Mammary epithelial cell (primary cell): ENCODE measurements at regions not wholly inside any gene's neighbourhood (a gene's known extent, or its start where the extent isn't known, plus 50 kb on each side); places are given as distances from the start of the nearest gene placed in this dataset.

Experiments
- EZH2 ChIP-seq: IDR thresholded peaks from 2 replicates; pipeline ENCODE4 v1.6.1; 2012; ENCODE audit warnings: low read length, inconsistent platforms, borderline replicate concordance
- TF ChIP-seq, protein P1 (sequence below), 2 donors: IDR thresholded peaks in 1 of 2; conservative IDR thresholded peaks in 1 of 2; 2 replicates each; pipeline ENCODE4 v1.5.1; 2011 to 2012; ENCODE audit warnings: inconsistent platforms in 2 of 2, low read length in 2 of 2, mild to moderate bottlenecking in 2 of 2, control low read depth in 1 of 2, low read depth in 1 of 2; ENCODE audit not compliant: insufficient read depth in 1 of 2; ENCODE audit errors: extremely low read depth in 1 of 2

DNA sequence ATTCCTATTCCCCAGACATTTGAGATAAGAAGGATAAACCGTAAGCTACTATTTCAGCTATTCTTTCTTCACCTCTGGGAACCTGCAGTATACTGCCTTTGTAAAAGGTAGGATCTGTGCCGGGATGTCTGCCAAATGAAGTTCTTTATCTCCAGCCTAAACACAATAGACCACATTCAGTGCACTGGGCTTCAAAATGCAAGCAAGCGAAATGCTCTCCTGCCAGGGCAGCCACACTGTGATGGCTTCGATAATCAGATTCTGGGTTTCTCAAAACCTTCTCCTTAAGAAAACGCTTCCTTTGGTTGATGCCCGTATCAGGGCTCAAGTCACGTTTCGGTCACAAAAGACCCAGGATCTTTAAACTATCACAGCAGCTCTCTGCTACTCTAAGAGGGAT lies 299.5 kb upstream of the B3GAT1 start:
- TF ChIP-seq, protein P1, sequence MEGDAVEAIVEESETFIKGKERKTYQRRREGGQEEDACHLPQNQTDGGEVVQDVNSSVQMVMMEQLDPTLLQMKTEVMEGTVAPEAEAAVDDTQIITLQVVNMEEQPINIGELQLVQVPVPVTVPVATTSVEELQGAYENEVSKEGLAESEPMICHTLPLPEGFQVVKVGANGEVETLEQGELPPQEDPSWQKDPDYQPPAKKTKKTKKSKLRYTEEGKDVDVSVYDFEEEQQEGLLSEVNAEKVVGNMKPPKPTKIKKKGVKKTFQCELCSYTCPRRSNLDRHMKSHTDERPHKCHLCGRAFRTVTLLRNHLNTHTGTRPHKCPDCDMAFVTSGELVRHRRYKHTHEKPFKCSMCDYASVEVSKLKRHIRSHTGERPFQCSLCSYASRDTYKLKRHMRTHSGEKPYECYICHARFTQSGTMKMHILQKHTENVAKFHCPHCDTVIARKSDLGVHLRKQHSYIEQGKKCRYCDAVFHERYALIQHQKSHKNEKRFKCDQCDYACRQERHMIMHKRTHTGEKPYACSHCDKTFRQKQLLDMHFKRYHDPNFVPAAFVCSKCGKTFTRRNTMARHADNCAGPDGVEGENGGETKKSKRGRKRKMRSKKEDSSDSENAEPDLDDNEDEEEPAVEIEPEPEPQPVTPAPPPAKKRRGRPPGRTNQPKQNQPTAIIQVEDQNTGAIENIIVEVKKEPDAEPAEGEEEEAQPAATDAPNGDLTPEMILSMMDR (conservative IDR thresholded peaks at IDR 0.05 in 1 of 2, IDR thresholded peaks at IDR 0.05 in 1 of 2; ENCODE audit: extremely low read depth in 1 of 2, insufficient read depth in 1 of 2, low read depth in 1 of 2, low read length in 2 of 2), result no peak
- no peak for TF ChIP-seq EZH2
